ENCODE measurements at regions not wholly inside any gene's neighbourhood (a gene's known extent, or its start where the extent isn't known, plus 50 kb on each side); places are given as distances from the start of the nearest gene placed in this dataset.

- no peak overlapping the region for H3K27ac Mint-ChIP-seq
- DNase-seq (ENCODE audit: low spot score in 2 of 2, unreplicated experiment in 2 of 2): no peak
- H3K9me3 Mint-ChIP-seq: no peaks in the 10 kb centered on the region
- no peak overlapping the region for H3K4me3 Mint-ChIP-seq
- peaks cover 2% of the 10 kb centered on the region for H3K27me3 Mint-ChIP-seq (ENCODE audit: low read depth)
- H3K4me1 Mint-ChIP-seq: peaks cover 16% of the 10 kb centered on the region
- TF ChIP-seq, protein P1, sequence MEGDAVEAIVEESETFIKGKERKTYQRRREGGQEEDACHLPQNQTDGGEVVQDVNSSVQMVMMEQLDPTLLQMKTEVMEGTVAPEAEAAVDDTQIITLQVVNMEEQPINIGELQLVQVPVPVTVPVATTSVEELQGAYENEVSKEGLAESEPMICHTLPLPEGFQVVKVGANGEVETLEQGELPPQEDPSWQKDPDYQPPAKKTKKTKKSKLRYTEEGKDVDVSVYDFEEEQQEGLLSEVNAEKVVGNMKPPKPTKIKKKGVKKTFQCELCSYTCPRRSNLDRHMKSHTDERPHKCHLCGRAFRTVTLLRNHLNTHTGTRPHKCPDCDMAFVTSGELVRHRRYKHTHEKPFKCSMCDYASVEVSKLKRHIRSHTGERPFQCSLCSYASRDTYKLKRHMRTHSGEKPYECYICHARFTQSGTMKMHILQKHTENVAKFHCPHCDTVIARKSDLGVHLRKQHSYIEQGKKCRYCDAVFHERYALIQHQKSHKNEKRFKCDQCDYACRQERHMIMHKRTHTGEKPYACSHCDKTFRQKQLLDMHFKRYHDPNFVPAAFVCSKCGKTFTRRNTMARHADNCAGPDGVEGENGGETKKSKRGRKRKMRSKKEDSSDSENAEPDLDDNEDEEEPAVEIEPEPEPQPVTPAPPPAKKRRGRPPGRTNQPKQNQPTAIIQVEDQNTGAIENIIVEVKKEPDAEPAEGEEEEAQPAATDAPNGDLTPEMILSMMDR (IDR thresholded peaks at IDR 0.05; ENCODE audit: unreplicated experiment): no peak
- H3K36me3 Mint-ChIP-seq: no peaks in the 10 kb centered on the region
Measured at GRCh38 chr2:60317844-60318243, 235.6 kb downstream of the BCL11A start.

DNA sequence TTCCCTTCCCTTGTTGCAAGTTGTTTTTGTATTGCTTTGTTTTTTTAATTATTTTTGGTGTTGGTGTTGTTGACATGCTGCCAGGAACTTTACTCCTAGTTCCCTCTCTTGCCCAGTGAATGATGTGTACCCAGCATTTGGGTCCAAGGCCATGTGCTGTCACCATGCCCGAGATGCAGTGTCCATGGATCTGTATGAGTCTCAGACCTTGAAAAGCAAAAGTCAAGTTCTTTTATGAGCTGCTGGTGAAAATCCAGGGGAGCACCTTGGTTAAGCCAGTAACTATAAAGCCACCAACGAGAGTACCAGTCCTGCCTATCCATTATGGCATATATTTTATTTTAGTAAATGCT, 236.4 kb downstream of the BCL11A start:
- Mint-ChIP-seq H3K36me3 (no peaks in the 10 kb centered on the region), H3K9me3 (no peaks in the 10 kb centered on the region), H3K4me3 (no peak overlapping the region), H3K4me1 (peaks cover 19% of the 10 kb centered on the region), H3K27ac (no peak overlapping the region), H3K27me3 (ENCODE audit: low read depth) (peaks cover 2% of the 10 kb centered on the region)
- DNase-seq (ENCODE audit: low spot score in 2 of 2, unreplicated experiment in 2 of 2): no peak
- TF ChIP-seq, protein P1 (IDR thresholded peaks at IDR 0.05; ENCODE audit: unreplicated experiment): no peak

DNA sequence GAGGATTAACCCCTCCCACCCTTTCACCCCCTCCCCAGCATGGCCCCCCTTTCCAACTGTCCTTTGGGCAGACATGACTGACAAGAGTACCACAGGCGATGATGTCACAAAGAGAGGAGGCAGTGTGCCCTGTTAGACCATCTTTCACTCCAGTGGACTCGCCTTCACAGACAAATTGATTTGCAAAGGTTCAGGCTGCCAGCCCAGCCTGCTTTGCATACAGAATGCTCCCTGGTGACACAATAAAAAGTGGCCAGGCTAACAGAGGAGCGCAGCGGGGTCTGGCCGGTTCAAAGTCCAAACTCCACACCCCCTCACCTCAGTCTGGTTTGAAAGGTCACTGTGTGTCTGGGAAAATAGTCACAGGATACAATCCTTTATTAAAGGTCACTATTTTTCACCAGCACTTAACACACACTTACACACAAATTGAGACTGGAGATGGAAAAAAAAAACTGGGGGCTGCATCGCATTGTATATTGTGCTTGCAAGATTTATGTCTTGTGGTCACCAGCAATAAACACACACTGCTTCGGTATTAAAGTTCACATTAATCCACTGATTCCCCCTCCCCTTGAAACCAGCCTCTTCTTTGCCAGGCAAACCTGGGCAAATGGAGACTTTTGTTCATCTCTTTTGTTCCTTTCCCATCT, 236.9 kb downstream of the BCL11A start:
- no peak overlapping the region for H3K4me3 Mint-ChIP-seq
- TF ChIP-seq, protein P1 (IDR thresholded peaks at IDR 0.05; ENCODE audit: unreplicated experiment): no peak
- no peaks in the 10 kb centered on the region for H3K36me3 Mint-ChIP-seq
- H3K27me3 Mint-ChIP-seq (ENCODE audit: low read depth): peaks cover 2% of the 10 kb centered on the region
- H3K4me1 Mint-ChIP-seq: peaks cover 20% of the 10 kb centered on the region
- DNase-seq (ENCODE audit: low spot score in 2 of 2, unreplicated experiment in 2 of 2): no peak
- H3K27ac Mint-ChIP-seq: no peak overlapping the region
- H3K9me3 Mint-ChIP-seq: no peaks in the 10 kb centered on the region

- DNase-seq (ENCODE audit: low spot score in 2 of 2, unreplicated experiment in 2 of 2): no peak
- TF ChIP-seq, protein P1 (IDR thresholded peaks at IDR 0.05; ENCODE audit: unreplicated experiment): no peak
- Mint-ChIP-seq H3K36me3 (no peaks in the 10 kb centered on the region), H3K4me3 (no peak overlapping the region), H3K4me1 (peaks cover 27% of the 10 kb centered on the region), H3K27me3 (ENCODE audit: low read depth) (peaks cover under 1% of the 10 kb centered on the region), H3K27ac (no peak overlapping the region), H3K9me3 (no peaks in the 10 kb centered on the region)
Measured at GRCh38 chr2:60313470-60314172, 239.8 kb downstream of the BCL11A start.

DNA sequence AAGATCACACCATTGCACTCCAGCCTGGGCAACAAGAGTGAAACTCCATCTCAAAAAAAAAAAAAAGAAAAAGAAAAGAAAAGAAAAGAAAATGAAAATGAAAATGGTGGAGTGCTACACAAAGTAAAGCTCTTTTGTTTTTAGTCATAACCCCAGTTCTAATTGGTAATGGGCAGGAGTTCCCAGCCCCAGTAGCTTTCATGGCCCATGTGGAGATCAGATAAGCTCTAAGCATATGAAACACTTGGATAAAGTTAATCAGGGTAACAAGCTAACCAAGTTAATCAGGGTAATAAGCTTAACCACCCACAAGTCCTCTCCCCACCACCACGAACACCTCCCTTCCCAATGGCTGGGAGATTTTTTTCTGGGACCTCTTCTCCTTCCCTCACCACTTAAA, 240.8 kb downstream of the BCL11A start:
- no peak for DNase-seq (ENCODE audit: low spot score in 2 of 2, unreplicated experiment in 2 of 2)
- TF ChIP-seq, protein P1 (IDR thresholded peaks at IDR 0.05; ENCODE audit: unreplicated experiment): no peak
- no peak overlapping the region for H3K27ac Mint-ChIP-seq
- H3K27me3 Mint-ChIP-seq (ENCODE audit: low read depth): no peaks in the 10 kb centered on the region
- no peak overlapping the region for H3K4me3 Mint-ChIP-seq
- no peaks in the 10 kb centered on the region for H3K9me3 Mint-ChIP-seq
- no peaks in the 10 kb centered on the region for H3K36me3 Mint-ChIP-seq
- peaks cover 25% of the 10 kb centered on the region for H3K4me1 Mint-ChIP-seq

All from mesothelial cell of epicardium (in vitro differentiated cells).